K562 (cell line): ENCODE measurements at regions not wholly inside any gene's neighbourhood (a gene's known extent, or its start where the extent isn't known, plus 50 kb on each side); places are given as distances from the start of the nearest gene placed in this dataset.

Experiments
- CEBPB ChIP-seq: fragments of 450-650 bp; IDR thresholded peaks from 2 replicates; pipeline ENCODE4 v1.6.1; 2016; ENCODE audit warnings: missing genetic modification characterization, missing compliant biosample characterization
- CTCF ChIP-seq, 3 experiments: IDR thresholded peaks in 2 of 3; conservative IDR thresholded peaks in 1 of 3; 2 replicates each; pipeline ENCODE4 v1.5.1; 2011 to 2012; ENCODE audit warnings: low read length in 3 of 3, mild to moderate bottlenecking in 3 of 3, control low read depth in 2 of 3, improper control_type of control experiment in 1 of 3, inconsistent platforms in 1 of 3, low read depth in 1 of 3, mixed read lengths in 1 of 3, moderate library complexity in 1 of 3; ENCODE audit not compliant: insufficient read depth in 2 of 3
- DPF2 ChIP-seq: fragments of 450-650 bp; IDR thresholded peaks from 2 replicates; pipeline ENCODE4 v1.6.1; 2016
- EP300 ChIP-seq: IDR thresholded peaks from 2 replicates; pipeline ENCODE4 v1.6.1; 2012; ENCODE audit warnings: low read length, improper control_type of control experiment
- ESRRB ChIP-seq: fragments of 250-450 bp; sonication (Bioruptor Pico); IDR thresholded peaks from 2 replicates; pipeline ENCODE4 v1.5.0; 2020; ENCODE audit warnings: mild to moderate bottlenecking, moderate library complexity, borderline replicate concordance
- GTF2B ChIP-seq: IDR thresholded peaks from 2 replicates; pipeline ENCODE4 v1.6.1; 2011; ENCODE audit not compliant: insufficient read length; ENCODE audit errors: extremely low read depth
- KDM2B ChIP-seq: fragments of 250-450 bp; sonication (Bioruptor Pico); IDR thresholded peaks from 2 replicates; pipeline ENCODE4 v1.8.0; 2021; ENCODE audit warnings: mild to moderate bottlenecking, moderate library complexity
- MXI1 ChIP-seq: IDR thresholded peaks from 2 replicates; pipeline ENCODE4 v1.6.1; 2011; ENCODE audit warnings: low read depth, mild to moderate bottlenecking, improper control_type of control experiment, low read length
- POLR2G ChIP-seq: fragments of 200-400 bp; formaldehyde crosslinking; IDR thresholded peaks from 2 replicates; pipeline ENCODE4 v1.6.1; 2017; ENCODE audit warnings: low read depth, mild to moderate bottlenecking, antibody characterized with exemption, low read length, moderate library complexity
- XRCC4 ChIP-seq: IDR thresholded peaks from one replicate; pipeline ENCODE4 v1.6.1; 2011; ENCODE audit not compliant: insufficient read depth, insufficient read length; ENCODE audit errors: extremely low read depth
- ZNF668 ChIP-seq: fragments of 250-450 bp; sonication (Bioruptor Pico); IDR thresholded peaks from 2 replicates; pipeline ENCODE4 v1.8.0; 2022; ENCODE audit warnings: mild to moderate bottlenecking, inconsistent platforms

- TF ChIP-seq XRCC4 (no peak), CTCF (IDR thresholded peaks at IDR 0.05 in 2 of 3, conservative IDR thresholded peaks at IDR 0.05 in 1 of 3; ENCODE audit: insufficient read depth in 2 of 3, low read depth in 1 of 3, low read length in 3 of 3) (no peak), GTF2B (no peak), CEBPB (no peak), MXI1 (no peak), KDM2B (CRISPR knock-in tag) (no peak), POLR2G (no peak), DPF2 (no peak), ESRRB (CRISPR knock-in tag) (no peak), EP300 (no peak), ZNF668 (CRISPR knock-in tag) (no peak)
Observed at GRCh38 chr1:228964178-228965089, 229.2 kb downstream of the RHOU start.
